Epithelial cell of prostate (primary cell): ENCODE measurements at regions not wholly inside any gene's neighbourhood (a gene's known extent, or its start where the extent isn't known, plus 50 kb on each side); places are given as distances from the start of the nearest gene placed in this dataset.
"Not testable (repeated sequence)": the region's sequence is repeated elsewhere in the genome, so short reads cannot be mapped to it uniquely, and the experiment has no call there.

Experiments
- DNase-seq: peaks from one replicate; pipeline ENCODE4 v3.0.0-alpha.2; 2011; ENCODE audit warnings: low read depth, low spot score
- H3K27ac ChIP-seq: fragments of 450-650 bp; 2 replicates; pipeline ENCODE4 v1.5.1; 2017; ENCODE audit warnings: mild to moderate bottlenecking

DNA sequence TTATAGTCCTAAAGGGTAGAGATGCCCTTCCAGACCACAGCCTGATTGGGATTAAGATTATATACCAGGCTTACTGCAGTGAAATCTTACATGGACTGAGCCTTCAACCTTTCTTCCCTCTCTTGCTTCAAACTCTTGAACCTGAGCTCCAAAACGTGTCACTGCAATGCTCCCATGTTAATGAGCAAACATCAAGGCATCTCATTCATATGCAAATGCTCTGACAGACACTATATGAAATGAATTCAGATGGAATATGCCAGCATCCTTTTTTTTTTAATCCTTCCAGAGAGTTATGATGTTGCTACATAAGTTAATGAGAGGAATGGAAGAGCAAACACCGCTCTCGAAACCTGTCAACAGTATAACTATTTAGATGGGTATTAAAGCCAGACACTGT lies 611.9 kb upstream of the CDH11 start:
- DNase-seq: no peak
- H3K27ac ChIP-seq: no peak overlapping the region

- no peak overlapping the region for H3K27ac ChIP-seq
- DNase-seq: peak; percentile 52
Observed at GRCh38 chr16:65731833-65732232, 610.0 kb upstream of the CDH11 start.

DNA sequence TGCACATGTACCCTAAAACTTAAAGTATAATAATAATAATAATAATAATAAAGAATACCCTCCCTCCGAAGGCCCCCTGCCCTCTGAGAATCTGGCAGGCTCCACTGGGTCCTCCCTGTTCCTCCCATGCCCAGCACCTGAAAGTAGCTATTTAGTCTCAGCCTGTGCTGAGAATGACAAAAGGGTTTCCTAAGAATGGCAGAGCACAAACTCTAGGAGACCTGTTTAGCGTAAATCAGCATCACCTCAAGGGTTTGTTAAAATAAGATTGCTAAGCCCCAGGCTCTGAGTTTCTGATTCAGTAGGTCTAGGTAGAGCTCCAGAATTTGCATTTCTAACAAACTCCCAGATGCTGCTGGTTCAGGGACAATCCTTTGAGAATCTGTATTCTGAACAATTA lies 606.8 kb upstream of the CDH11 start:
- DNase-seq: no peak
- no peak overlapping the region for H3K27ac ChIP-seq

DNA sequence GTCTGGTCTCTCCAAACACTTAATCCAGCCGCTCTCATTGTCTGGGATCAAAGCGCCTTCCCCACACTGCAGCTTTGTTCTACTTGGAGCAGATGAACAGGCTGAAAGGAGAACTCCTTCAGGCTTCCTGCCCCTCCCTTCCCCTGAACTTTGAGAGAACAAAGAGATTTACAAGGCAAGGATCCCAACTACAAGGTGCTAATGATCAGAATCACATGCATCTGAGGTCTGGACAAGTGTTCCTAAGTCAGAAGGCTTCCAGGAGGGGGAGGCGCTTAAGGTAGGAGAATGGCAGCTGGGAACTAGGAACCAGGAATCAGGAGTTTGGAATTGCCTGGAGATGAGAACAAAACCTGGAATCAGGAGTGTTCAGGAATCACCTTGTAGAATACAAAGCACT lies 606.3 kb upstream of the CDH11 start:
- no peak overlapping the region for H3K27ac ChIP-seq
- no peak for DNase-seq

- DNase-seq: no peak
- no peak overlapping the region for H3K27ac ChIP-seq
Observed at GRCh38 chr16:65727534-65728137, 605.8 kb upstream of the CDH11 start.

DNA sequence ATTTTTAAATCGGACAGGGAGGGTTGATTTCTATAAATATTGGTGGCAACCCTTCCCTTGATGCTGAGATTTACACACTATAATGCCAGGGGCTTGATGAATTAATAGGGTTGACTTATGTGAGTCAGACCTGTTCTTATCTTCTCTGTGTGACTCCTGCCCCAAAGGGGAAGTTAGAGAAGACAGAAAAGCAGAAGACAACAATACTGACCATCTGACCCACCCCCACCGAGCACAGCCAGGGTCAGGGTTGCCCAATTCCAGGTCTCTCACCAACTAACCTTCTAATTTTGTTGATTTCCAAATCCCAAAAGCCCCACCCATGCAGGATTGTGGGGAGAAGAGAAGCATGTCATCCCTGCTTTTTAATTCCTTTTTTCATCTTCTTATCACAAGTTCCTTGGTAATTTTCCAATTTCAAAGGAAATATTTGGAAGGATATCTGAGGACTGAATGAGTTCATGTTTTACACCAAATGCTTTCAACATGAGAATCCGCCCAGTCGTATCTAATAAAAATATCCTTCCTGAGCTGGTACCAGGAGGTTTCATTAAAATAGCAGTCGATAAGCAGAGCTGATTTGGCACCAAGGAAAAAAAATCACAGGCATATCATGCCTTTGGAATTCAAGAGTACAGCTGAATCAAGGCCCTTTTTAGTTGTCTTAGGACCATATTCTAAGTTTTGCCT lies 603.4 kb upstream of the CDH11 start:
- no peak overlapping the region for H3K27ac ChIP-seq
- no peak for DNase-seq

DNA sequence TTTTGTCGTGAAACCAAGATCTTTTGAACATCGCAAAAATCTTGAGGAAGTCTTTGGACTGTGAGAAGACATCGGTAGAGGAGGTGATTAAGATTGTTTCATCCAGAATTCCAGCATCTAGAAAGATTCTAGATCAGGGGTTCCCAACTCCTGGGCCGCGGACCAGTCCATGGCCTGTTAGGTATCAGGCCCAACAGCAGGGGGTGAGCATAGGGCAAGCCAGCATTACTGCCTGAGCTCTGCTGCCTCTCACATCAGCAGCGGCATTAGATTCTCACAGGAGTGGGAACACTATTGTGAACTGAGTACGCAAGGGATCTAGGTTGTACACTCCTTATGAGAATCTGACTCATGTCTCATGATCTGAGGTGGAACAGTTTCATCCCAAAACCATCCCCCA lies 600.6 kb upstream of the CDH11 start:
- H3K27ac ChIP-seq: no peak overlapping the region
- DNase-seq: no peak

DNA sequence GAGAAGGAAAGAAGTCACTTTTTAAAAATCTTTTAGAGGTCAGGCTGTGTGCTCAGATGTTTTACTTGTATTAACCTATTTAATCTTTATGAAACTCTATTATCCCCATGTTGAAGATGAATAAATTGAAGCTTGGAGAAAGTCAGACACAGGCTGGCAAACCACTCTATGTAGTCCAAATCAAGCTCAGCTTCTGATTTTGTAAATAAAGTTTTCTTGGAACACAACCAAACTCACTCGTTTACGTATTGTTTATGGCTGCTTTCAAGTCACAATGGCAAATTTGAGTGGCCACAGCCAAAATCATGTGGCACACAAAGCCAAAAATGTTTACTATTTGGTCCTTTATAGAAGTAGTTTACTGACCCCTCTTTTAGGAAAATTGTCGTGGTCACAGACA lies 596.0 kb upstream of the CDH11 start:
- no peak for DNase-seq

DNA sequence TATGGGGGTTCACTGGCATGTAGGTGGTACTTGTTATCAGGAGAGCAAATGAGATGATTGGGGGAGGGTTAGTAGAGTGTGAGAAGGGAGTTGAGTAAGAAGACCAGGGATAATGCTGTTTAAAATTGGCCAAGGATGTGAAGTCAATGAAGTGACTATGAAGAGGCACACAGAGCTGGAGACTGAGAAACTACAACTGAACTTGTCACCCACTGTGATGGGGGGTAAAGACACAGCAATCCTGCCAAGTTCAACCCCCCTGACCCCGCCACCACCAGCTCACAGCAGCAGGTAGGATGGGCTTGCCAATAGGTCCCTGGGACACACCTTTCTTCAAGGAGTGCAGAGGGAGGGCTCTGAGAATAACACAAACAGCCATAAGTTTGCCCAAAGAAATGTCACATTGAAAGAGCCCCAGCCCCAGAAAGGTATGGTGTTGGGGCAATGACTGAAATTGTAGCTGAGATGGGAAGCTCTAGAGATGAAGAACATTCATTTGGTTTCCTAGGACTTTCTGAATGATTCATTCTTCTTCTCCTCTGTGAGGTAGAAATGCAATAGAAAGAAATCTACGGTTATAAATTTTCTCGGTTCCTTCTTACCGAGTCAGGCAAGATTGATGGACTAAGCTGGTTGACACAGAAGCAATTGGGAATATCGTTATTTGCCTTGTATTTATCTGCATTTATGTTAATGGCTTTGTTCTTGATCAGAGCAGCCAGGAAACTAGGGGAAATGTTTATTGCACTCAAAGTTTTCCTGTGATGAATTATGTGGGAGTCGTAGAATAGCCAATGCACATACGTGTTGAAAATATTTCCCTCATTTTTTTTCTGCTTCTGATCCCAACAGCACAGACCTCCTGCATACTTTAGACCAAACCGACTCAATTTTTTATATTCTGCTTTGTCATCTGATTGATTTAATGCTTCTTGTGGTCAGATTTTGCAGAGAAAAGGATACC lies 595.2 kb upstream of the CDH11 start:
- no peak for DNase-seq
- no peak overlapping the region for H3K27ac ChIP-seq

More for the DNA sequence above, 596.0 kb upstream of the CDH11 start:
- H3K27ac ChIP-seq: no peak overlapping the region

- no peak overlapping the region for H3K27ac ChIP-seq
- no peak for DNase-seq
Observed at GRCh38 chr16:65713181-65713808, 591.4 kb upstream of the CDH11 start.

- DNase-seq: no peak
- H3K27ac ChIP-seq: no peak overlapping the region
Observed at GRCh38 chr16:65710107-65710506, 588.2 kb upstream of the CDH11 start.

GRCh38 chr16:65704866-65705265 lies 583.0 kb upstream of the CDH11 start:
- H3K27ac ChIP-seq: no peak overlapping the region

GRCh38 chr16:65702707-65703402 lies 581.0 kb upstream of the CDH11 start:
- H3K27ac ChIP-seq: no peak overlapping the region
- no peak for DNase-seq

More at GRCh38 chr16:65704866-65705265, 583.0 kb upstream of the CDH11 start:
- DNase-seq: no peak

GRCh38 chr16:65700596-65700995 lies 578.7 kb upstream of the CDH11 start:
- no peak for DNase-seq
- H3K27ac ChIP-seq: no peak overlapping the region

- DNase-seq: no peak
- H3K27ac ChIP-seq: no peak overlapping the region
Observed at GRCh38 chr16:65698791-65699321, 577.0 kb upstream of the CDH11 start.

DNA sequence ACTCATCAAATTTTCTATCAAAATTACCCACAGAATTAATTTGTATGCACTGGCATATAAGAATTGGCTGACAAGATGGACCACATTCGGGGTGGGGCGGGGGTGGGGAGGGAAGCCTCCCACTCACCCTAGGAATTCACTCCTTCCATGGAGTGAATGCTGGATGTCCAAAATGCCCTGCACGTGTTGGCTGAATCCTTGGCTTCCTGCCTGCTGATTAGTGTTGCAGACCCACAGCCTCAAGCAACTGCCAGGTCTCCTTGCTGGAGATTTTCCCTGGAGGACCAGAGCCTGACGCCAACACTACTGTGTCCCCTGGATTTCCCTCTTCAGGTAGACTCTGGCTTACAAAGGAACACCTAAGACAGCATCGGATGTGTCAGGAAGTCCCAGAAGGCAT lies 575.7 kb upstream of the CDH11 start:
- no peak for DNase-seq
- H3K27ac ChIP-seq: no peak overlapping the region

- H3K27ac ChIP-seq: no peak overlapping the region
- DNase-seq: no peak
Observed at GRCh38 chr16:65697065-65697464, 575.2 kb upstream of the CDH11 start.

DNA sequence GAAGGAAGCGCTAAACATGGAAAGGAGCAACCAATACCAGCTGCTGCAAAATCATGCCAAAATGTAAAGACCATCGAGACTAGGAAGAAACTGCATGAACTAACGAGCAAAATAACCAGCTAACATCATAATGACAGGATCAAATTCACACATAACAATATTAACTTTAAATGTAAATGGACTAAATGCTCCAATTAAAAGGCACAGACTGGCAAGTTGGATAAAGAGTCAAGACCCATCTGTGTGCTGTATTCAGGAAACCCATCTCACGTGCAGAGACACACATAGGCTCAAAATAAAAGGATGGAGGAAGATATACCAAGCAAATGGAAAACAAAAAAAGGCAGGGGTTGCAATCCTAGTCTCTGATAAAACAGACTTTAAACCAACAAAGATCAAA lies 570.0 kb upstream of the CDH11 start:
- not testable (repeated sequence) for DNase-seq, H3K27ac ChIP-seq

- no peak overlapping the region for H3K27ac ChIP-seq
- no peak for DNase-seq
Observed at GRCh38 chr16:65689726-65690125, 567.9 kb upstream of the CDH11 start.

DNA sequence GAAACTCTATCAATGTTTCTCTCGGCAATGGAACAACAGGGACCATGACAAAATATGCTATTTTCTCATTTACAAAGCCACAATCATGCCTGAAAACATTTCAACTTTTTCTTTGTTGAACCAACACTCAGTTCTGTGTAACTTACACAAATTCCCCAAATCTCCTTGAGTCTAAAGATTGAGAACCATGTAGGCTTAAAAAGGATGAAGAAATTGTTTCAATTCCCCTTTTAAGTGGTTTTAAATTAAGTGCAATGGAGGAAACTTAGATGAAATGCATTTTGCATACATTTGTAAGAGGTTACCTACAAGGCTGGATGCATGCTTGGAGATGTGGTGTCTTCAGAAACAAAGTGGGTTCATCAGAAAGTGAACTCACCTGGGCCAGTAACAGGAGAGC lies 566.4 kb upstream of the CDH11 start:
- no peak overlapping the region for H3K27ac ChIP-seq
- DNase-seq: no peak
